NCI-H2107 treated with DMSO at 0.1 percent for 48 hours (cell line): ENCODE measurements at regions not wholly inside any gene's neighbourhood (a gene's known extent, or its start where the extent isn't known, plus 50 kb on each side); places are given as distances from the start of the nearest gene placed in this dataset.

Source experiments
- DNase-seq: peaks from one replicate; lab custom pipeline; 2025; ENCODE audit not compliant: unreplicated experiment; lab: John Stamatoyannopoulos, UW

GRCh38 chr9:87115785-87116184 lies 168.5 kb upstream of the GAS1 start:
- DNase-seq = no peak

- DNase-seq = no peak
These were observed 169.2 kb upstream of the GAS1 start for GRCh38 chr9:87116492-87116891.

- DNase-seq = no peak
These were observed 171.3 kb upstream of the GAS1 start for GRCh38 chr9:87118594-87118993.

- DNase-seq = no peak
These were observed 172.1 kb upstream of the GAS1 start for GRCh38 chr9:87119328-87119881.

GRCh38 chr9:87120610-87121009 lies 173.3 kb upstream of the GAS1 start:
- DNase-seq = no peak

GRCh38 chr9:87122947-87123685 lies 175.8 kb upstream of the GAS1 start:
- DNase-seq = no peak

- no peak for DNase-seq
These were observed 176.5 kb upstream of the GAS1 start for GRCh38 chr9:87123830-87124229.

- no peak for DNase-seq
These were observed 178.5 kb upstream of the GAS1 start for GRCh38 chr9:87125819-87126218.

- DNase-seq = no peak
These were observed 180.2 kb upstream of the GAS1 start for GRCh38 chr9:87127543-87127942.

- DNase-seq = no peak
These were observed 180.8 kb upstream of the GAS1 start for GRCh38 chr9:87127978-87128614.

- DNase-seq = no peak
These were observed 181.7 kb upstream of the GAS1 start for GRCh38 chr9:87128844-87129493.

GRCh38 chr9:87135074-87135473 lies 187.8 kb upstream of the GAS1 start:
- no peak for DNase-seq

GRCh38 chr9:87137718-87138117 lies 190.4 kb upstream of the GAS1 start:
- DNase-seq = no peak

- no peak for DNase-seq
These were observed 191.1 kb upstream of the GAS1 start for GRCh38 chr9:87138128-87139040.

GRCh38 chr9:87139099-87139730 lies 191.9 kb upstream of the GAS1 start:
- DNase-seq = no peak

- DNase-seq = no peak
These were observed 192.8 kb upstream of the GAS1 start for GRCh38 chr9:87140142-87140541.

GRCh38 chr9:87140605-87141109 lies 193.4 kb upstream of the GAS1 start:
- DNase-seq = no peak

GRCh38 chr9:87141124-87141523 lies 193.8 kb upstream of the GAS1 start:
- no peak for DNase-seq

- no peak for DNase-seq
These were observed 199.6 kb upstream of the GAS1 start for GRCh38 chr9:87146933-87147332.

GRCh38 chr9:87147839-87148238 lies 200.5 kb upstream of the GAS1 start:
- no peak for DNase-seq
